Panc1 (cell line): ENCODE measurements at regions not wholly inside any gene's neighbourhood (a gene's known extent, or its start where the extent isn't known, plus 50 kb on each side); places are given as distances from the start of the nearest gene placed in this dataset.

Experiments used
- ATAC-seq: fragments of 200-7000 bp; cut with Tn5 transposase; 2 replicates; pipeline ENCODE4 v1.9.1; 2020; ENCODE audit warnings: mild to moderate bottlenecking, moderate library complexity
- BruUV-seq: library from RNA; stranded (reverse); fragments of 400-500 nt; replicated peaks from 2 replicates; lab custom pipeline; 2021; lab: Mats Ljungman, UMichigan
- CTCF ChIA-PET: fragments of 300-600 bp; sonication (Branson Sonifier 250); formaldehyde crosslinking; loops from one replicate; lab custom pipeline; 2022; ENCODE audit warnings: antibody characterized with exemption; lab: Charles Lee
- POLR2A ChIA-PET: fragments of 300-600 bp; sonication (Branson Sonifier 250); formaldehyde crosslinking; loops from one replicate; lab custom pipeline; 2022; ENCODE audit warnings: antibody characterized with exemption; lab: Charles Lee
- DNase-seq: peaks from one replicate; pipeline ENCODE4 v3.0.0-alpha.2; 2010; ENCODE audit warnings: low read depth, low spot score
- H3K27ac ChIP-seq: 2 replicates; pipeline ENCODE4 v1.5.1; 2011; ENCODE audit warnings: mild to moderate bottlenecking, low read length, inconsistent platforms
- H3K27me3 ChIP-seq: fragments of 200-500 bp; sonication (Bioruptor generic); 2 replicates; pipeline ENCODE4 v1.6.0; 2014; ENCODE audit warnings: low read length, inconsistent platforms; ENCODE audit not compliant: control insufficient read depth, insufficient read depth
- H3K36me3 ChIP-seq: fragments of 200-500 bp; sonication (Bioruptor generic); 2 replicates; pipeline ENCODE4 v1.5.1; 2014; ENCODE audit warnings: inconsistent platforms, mild to moderate bottlenecking, low read length, moderate library complexity; ENCODE audit not compliant: control insufficient read depth, insufficient read depth
- H3K4me1 ChIP-seq: 2 replicates; pipeline ENCODE4 v1.5.1; 2011; ENCODE audit warnings: inconsistent platforms, mild to moderate bottlenecking, low read length, moderate library complexity; ENCODE audit not compliant: control insufficient read depth, insufficient read depth
- H3K4me3 ChIP-seq, 2 experiments: 2 replicates each; pipeline ENCODE4 v1.5.1; 2011 to 2012; ENCODE audit warnings: low read depth in 2 of 2, low read length in 2 of 2, mild to moderate bottlenecking in 2 of 2, inconsistent platforms in 1 of 2, moderate library complexity in 1 of 2
- H3K9me3 ChIP-seq: fragments of 200-500 bp; sonication (Bioruptor generic); 2 replicates; pipeline ENCODE4 v1.5.1; 2014; ENCODE audit warnings: low read depth, mild to moderate bottlenecking, inconsistent platforms, low read length, moderate library complexity; ENCODE audit not compliant: control insufficient read depth, insufficient read depth
- CTCF ChIP-seq: fragments of 450-650 bp; IDR thresholded peaks from 2 replicates; pipeline ENCODE4 v1.5.1; 2017; ENCODE audit warnings: mild to moderate bottlenecking
- POLR2AphosphoS5 ChIP-seq: IDR thresholded peaks from 2 replicates; pipeline ENCODE4 v1.6.1; 2012; ENCODE audit warnings: mild to moderate bottlenecking, low read depth, low read length, moderate library complexity
- REST ChIP-seq, 2 experiments: IDR thresholded peaks; 2 replicates each; pipeline ENCODE4 v1.6.1; 2011 to 2012; ENCODE audit warnings: low read depth in 2 of 2, control low read depth in 1 of 2, low read length in 1 of 2, mild to moderate bottlenecking in 1 of 2, moderate library complexity in 1 of 2; ENCODE audit not compliant: insufficient read depth in 1 of 2
- TCF7L2 ChIP-seq: IDR thresholded peaks from 2 replicates; pipeline ENCODE4 v1.6.1; 2011; ENCODE audit warnings: mild to moderate bottlenecking, low read depth, low read length, inconsistent platforms
- in situ Hi-C: cut with HindIII; loops from 2 replicates; pipeline ENCODE4 v1.10.0; 2016; ENCODE audit warnings: low sequenced_read_pairs, low pct_unique_long_range_greater_than_20kb
- intact Hi-C: fragments of 100-400 bp; cut with micrococcal nuclease; formaldehyde crosslinking; loops from one replicate; pipeline ENCODE4 v1.10.0; 2022; ENCODE audit not compliant: unreplicated experiment

GRCh38 chr14:44654591-44654990 lies 147.5 kb upstream of the FSCB start:
- Histone ChIP-seq H3K4me1 (no peaks in the 10 kb centered on the region), H3K27ac (no peak overlapping the region), H3K4me3 (no peak overlapping the region), H3K9me3 (no peaks in the 10 kb centered on the region), H3K27me3 (no peaks in the 10 kb centered on the region), H3K36me3 (no peaks in the 10 kb centered on the region; the same call in 1 of the 2 replicates)
- TF ChIP-seq CTCF (no peak), TCF7L2 (no peak)
- DNase-seq (no peak), ATAC-seq (no peak)
- intact Hi-C loops, result no loop called here
- in situ Hi-C loops, result no loop called here
- CTCF ChIA-PET, result no interaction called here
- POLR2A ChIA-PET, result no interaction called here
- no TSS peak for BruUV-seq

- in situ Hi-C loops (no loop called here), intact Hi-C loops (no loop called here)
- Histone ChIP-seq H3K4me1 (no peaks in the 10 kb centered on the region), H3K27ac (no peak overlapping the region), H3K36me3 (no peaks in the 10 kb centered on the region; the same call in 1 of the 2 replicates), H3K4me3 (no peak overlapping the region), H3K9me3 (no peaks in the 10 kb centered on the region), H3K27me3 (no peaks in the 10 kb centered on the region)
- ChIA-PET CTCF (no interaction called here), POLR2A (no interaction called here)
- DNase-seq (no peak), ATAC-seq (no peak)
- TF ChIP-seq TCF7L2, result no peak
- TF ChIP-seq REST (IDR thresholded peaks at IDR 0.05; ENCODE audit: insufficient read depth in 1 of 2, low read depth in 2 of 2, low read length in 1 of 2), result no peak
- no peak for TF ChIP-seq POLR2AphosphoS5
- TF ChIP-seq CTCF, result no peak
- BruUV-seq, result no TSS peak
Observed at GRCh38 chr14:44653641-44654040, 146.6 kb upstream of the FSCB start.

GRCh38 chr14:44652640-44653039 lies 145.6 kb upstream of the FSCB start:
- in situ Hi-C loops (no loop called here), intact Hi-C loops (no loop called here)
- no peaks in the 10 kb centered on the region for H3K4me1 ChIP-seq
- no peaks in the 10 kb centered on the region for H3K9me3 ChIP-seq
- BruUV-seq, result no TSS peak
- no peaks in the 10 kb centered on the region for H3K27me3 ChIP-seq
- POLR2A ChIA-PET, result no interaction called here
- ATAC-seq (no peak), DNase-seq (no peak)
- no peaks in the 10 kb centered on the region; the same call in 1 of the 2 replicates for H3K36me3 ChIP-seq
- no peak overlapping the region for H3K4me3 ChIP-seq
- no peak overlapping the region for H3K27ac ChIP-seq
- TF ChIP-seq TCF7L2 (no peak), CTCF (no peak), REST (IDR thresholded peaks at IDR 0.05; ENCODE audit: insufficient read depth in 1 of 2, low read depth in 2 of 2, low read length in 1 of 2) (no peak)
- CTCF ChIA-PET, result no interaction called here
